ENCODE measurements at regions not wholly inside any gene's neighbourhood (a gene's known extent, or its start where the extent isn't known, plus 50 kb on each side); places are given as distances from the start of the nearest gene placed in this dataset.

- DNase-seq = no peak
These were observed 125.6 kb upstream of the TMEM106B start for GRCh38 chr7:12085516-12085915.

GRCh38 chr7:12089951-12090756 lies 120.9 kb upstream of the TMEM106B start:
- DNase-seq = no peak

GRCh38 chr7:12090757-12091221 lies 120.3 kb upstream of the TMEM106B start:
- no peak for DNase-seq

GRCh38 chr7:12091231-12091630 lies 119.9 kb upstream of the TMEM106B start:
- no peak for DNase-seq

GRCh38 chr7:12092499-12093130 lies 118.5 kb upstream of the TMEM106B start:
- no peak for DNase-seq

- no peak for DNase-seq
These were observed 117.7 kb upstream of the TMEM106B start for GRCh38 chr7:12093365-12093764.

- DNase-seq = no peak
These were observed 116.7 kb upstream of the TMEM106B start for GRCh38 chr7:12094365-12094921.

GRCh38 chr7:12102126-12102525 lies 109.0 kb upstream of the TMEM106B start:
- no peak for DNase-seq

GRCh38 chr7:12102527-12102926 lies 108.6 kb upstream of the TMEM106B start:
- no peak for DNase-seq

- DNase-seq = no peak
These were observed 107.1 kb upstream of the TMEM106B start for GRCh38 chr7:12103948-12104347.

GRCh38 chr7:12107381-12107780 lies 103.7 kb upstream of the TMEM106B start:
- DNase-seq = no peak

GRCh38 chr7:12107841-12108254 lies 103.2 kb upstream of the TMEM106B start:
- DNase-seq = no peak

GRCh38 chr7:12110425-12110824 lies 100.7 kb upstream of the TMEM106B start:
- DNase-seq = no peak

- peak; percentile 71 for DNase-seq
These were observed 99.4 kb upstream of the TMEM106B start for GRCh38 chr7:12111422-12112405.

GRCh38 chr7:12117170-12117569 lies 93.9 kb upstream of the TMEM106B start:
- no peak for DNase-seq

GRCh38 chr7:12119620-12120303 lies 91.3 kb upstream of the TMEM106B start:
- DNase-seq = no peak

GRCh38 chr7:12120632-12121031 lies 90.5 kb upstream of the TMEM106B start:
- no peak for DNase-seq

GRCh38 chr7:12123172-12123571 lies 87.9 kb upstream of the TMEM106B start:
- no peak for DNase-seq

GRCh38 chr7:12124028-12124427 lies 87.1 kb upstream of the TMEM106B start:
- DNase-seq = no peak

GRCh38 chr7:12127455-12127854 lies 83.6 kb upstream of the TMEM106B start:
- DNase-seq = no peak

GRCh38 chr7:12130609-12131008 lies 80.5 kb upstream of the TMEM106B start:
- DNase-seq = no peak

- DNase-seq = no peak
These were observed 80.0 kb upstream of the TMEM106B start for GRCh38 chr7:12131122-12131521.

Measured in NCI-H1092 (cell line).